Large intestine (tissue), 3 donors: ENCODE measurements at regions not wholly inside any gene's neighbourhood (a gene's known extent, or its start where the extent isn't known, plus 50 kb on each side); places are given as distances from the start of the nearest gene placed in this dataset.
A peak's percentile ranks its signal among the peaks of the same experiment; 100 is the strongest.

Source experiments
- DNase-seq, 2 donors: peaks; one replicate each; pipeline versions ENCODE4 v3.0.0 to v3.0.0-alpha.2; 2013
- H3K27ac ChIP-seq: one replicate; pipeline ENCODE4 v1.5.1; 2013; ENCODE audit warnings: low read length
- H3K27me3 ChIP-seq: 2 replicates; pipeline ENCODE4 v1.6.1; 2013; ENCODE audit warnings: low read length; ENCODE audit not compliant: control insufficient read depth, insufficient read depth
- H3K36me3 ChIP-seq: 2 replicates; pipeline ENCODE4 v1.6.1; 2013; ENCODE audit warnings: low read length; ENCODE audit not compliant: control insufficient read depth, insufficient read depth
- H3K4me1 ChIP-seq: one replicate; pipeline ENCODE4 v1.6.1; 2013; ENCODE audit warnings: low read length; ENCODE audit not compliant: control insufficient read depth, insufficient read depth
- H3K4me3 ChIP-seq: one replicate; pipeline ENCODE4 v1.5.1; 2013; ENCODE audit warnings: low read length
- H3K9me3 ChIP-seq: one replicate; pipeline ENCODE4 v1.6.1; 2013; ENCODE audit warnings: mild to moderate bottlenecking, low read depth, low read length, moderate library complexity; ENCODE audit not compliant: control insufficient read depth
- WGBS: methylation state at CpG from one replicate; pipeline ENCODE4 v1.1.5; 2013; ENCODE audit warnings: low lambda C conversion rate; ENCODE audit not compliant: insufficient coverage; 5-methylcytosine and 5-hydroxymethylcytosine counted together

DNA sequence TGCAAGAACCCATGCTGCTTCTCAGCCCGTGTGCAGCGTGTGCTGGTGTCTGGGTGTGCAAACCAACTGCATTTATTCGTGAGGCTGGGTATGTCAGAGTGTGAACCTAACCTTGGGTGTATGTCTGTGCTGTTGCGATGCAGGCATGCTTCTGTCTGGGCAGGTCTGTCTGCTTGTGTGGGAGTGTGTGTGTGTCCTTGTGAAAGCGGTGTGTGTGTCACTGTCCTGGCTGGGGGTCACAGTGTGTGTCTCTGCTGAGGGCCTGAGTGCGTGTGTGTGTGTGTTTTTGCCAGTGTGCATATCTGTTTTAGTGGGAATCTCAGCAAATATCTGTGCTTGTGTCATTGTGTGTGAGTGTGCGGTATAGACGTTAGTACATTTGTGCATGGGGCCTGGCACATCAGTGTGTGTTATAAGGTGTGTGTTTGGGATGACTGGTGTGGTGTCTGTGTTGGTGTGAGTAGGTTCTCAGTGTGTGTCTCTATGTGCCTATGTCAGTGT lies 121.8 kb downstream of the CYLD start:
- Histone ChIP-seq H3K36me3 (no peaks in the 10 kb centered on the region), H3K4me1 (peaks cover 11% of the 10 kb centered on the region), H3K9me3 (no peaks in the 10 kb centered on the region), H3K27ac (no peak overlapping the region), H3K27me3 (no peaks in the 10 kb centered on the region), H3K4me3 (no peak overlapping the region)
- no peak for DNase-seq
- WGBS: no CpG with 5 or more reads among the region's 8 CpGs

DNA sequence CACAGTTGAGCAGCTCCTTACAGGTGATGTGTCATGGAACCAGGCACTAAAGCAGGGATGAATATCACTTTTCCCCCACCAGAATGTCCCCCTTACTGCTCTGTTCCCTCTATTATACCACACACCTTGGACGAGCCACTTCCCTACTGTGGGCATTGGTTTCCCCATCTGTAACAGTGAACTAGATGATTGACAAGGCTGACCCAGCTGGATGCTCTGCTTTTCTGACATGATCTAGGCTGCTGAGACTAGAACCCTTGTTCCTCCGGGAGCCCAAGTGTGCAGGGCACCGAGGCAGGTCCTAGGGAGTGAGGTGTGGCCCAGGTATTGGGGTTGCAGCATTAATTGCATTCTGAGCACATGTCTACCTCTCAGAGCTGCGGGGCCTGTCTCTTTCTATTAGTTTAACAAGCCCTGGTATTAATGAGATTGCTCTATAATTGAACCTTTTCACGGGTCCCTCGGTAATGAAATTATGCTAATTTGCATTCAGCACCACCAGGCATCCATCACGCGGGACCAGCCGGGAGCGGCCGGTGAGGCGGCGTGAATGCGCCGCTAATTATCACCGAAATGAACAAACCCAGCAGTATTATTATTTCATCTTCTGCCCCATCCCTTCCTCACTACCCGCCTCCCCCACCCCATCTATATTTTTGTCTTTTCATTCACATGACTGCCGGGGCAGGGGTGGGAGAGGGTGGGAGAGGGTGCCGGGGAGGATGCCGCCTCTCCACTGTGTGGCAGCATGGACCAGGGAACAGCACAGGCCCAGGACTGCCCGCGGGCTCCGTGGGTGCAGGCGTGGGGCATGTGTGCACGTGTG lies 121.1 kb downstream of the CYLD start:
- no CpG with 5 or more reads among the region's 25 CpGs for WGBS
- peaks cover 11% of the 10 kb centered on the region for H3K4me1 ChIP-seq
- no peaks in the 10 kb centered on the region for H3K9me3 ChIP-seq
- H3K36me3 ChIP-seq: no peaks in the 10 kb centered on the region
- no peak overlapping the region for H3K27ac ChIP-seq
- no peak overlapping the region for H3K4me3 ChIP-seq
- no peaks in the 10 kb centered on the region for H3K27me3 ChIP-seq
- no peak for DNase-seq

DNA sequence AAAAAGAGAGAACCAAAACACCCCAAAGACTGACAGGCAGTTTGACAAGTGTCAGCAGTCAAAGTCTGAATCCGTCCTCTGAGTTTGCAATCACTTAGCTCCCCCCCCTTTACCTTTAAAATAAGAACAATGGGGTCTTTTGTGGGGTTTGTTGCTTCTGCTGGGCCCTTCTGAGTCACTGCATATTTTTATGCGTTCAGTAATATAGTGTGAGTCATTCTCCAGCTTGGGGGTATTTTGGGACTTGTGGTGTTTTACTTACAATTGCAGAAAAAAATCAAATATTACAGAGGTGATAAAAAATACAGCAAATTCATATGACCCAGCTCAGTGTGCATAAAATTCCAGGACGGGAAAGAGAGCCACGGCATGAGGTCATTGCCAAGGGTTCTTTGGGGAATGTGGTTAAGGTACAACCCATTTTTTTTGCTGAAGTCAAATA lies 120.1 kb downstream of the CYLD start:
- Histone ChIP-seq H3K27ac (no peak overlapping the region), H3K27me3 (no peaks in the 10 kb centered on the region), H3K4me3 (no peak overlapping the region), H3K4me1 (peaks cover 11% of the 10 kb centered on the region), H3K36me3 (no peaks in the 10 kb centered on the region), H3K9me3 (no peaks in the 10 kb centered on the region)
- peak in 1 of 2 donors; percentile 24 for DNase-seq
- no CpG with 5 or more reads among the region's 4 CpGs for WGBS

DNA sequence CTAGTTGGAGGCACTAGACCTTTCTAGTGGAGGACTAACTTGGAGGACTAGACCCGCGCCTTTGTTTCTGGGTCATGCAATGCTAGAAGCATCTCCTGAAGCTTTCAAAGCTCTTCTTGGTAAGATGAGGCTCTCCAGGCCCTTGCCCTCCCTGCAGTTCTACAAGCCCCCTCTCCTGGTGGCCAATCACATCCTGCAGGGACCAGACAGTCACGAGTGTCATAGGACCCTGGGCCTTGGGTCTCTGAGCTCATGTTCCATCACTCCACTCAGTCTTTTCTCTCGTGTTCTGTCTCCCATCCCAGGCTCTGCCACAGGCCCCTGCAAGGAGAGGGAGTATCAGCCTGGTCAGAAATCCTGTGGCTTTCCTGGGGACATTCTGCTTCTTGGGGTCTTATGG lies 119.6 kb downstream of the CYLD start:
- H3K36me3 ChIP-seq: no peaks in the 10 kb centered on the region
- H3K4me1 ChIP-seq: peaks cover 11% of the 10 kb centered on the region
- H3K27me3 ChIP-seq: no peaks in the 10 kb centered on the region
- DNase-seq: no peak
- H3K27ac ChIP-seq: no peak overlapping the region
- WGBS: no CpG with 5 or more reads among the region's 4 CpGs
- no peaks in the 10 kb centered on the region for H3K9me3 ChIP-seq
- H3K4me3 ChIP-seq: no peak overlapping the region

DNA sequence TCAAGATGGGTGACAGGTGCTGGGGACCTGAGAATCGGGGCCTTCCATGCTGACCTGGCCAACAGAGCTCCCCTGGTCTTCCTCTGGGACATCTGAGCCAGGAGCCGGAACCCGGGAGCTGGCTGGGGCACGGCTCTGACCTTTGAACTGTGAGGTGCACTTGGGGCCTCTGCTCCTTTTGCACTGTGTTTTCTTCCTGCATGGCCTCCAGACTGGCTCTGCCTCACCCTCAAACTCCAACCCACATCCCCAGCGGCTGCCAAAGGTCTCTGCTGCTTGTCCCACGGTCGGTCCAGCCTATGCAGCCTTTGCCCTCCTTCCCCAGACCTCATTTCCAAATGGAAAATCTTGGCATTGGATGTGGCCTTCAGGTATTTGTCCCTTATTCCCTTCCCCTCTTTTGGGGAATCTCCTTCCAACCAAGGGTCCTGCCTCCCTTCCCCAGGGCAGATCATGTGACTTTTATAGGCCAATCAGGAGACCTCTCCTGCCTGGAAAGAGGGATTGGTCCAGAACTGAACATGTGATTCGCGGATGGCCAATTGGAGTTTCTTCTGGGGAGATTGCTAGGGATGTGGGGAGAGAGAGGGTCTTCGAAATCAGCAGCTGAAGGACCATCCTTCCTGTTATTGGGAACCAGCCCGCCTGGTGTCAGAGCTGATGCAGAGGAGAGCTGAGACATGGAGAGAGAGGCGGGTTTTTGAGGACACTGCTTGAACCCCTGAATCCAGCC lies 117.9 kb downstream of the CYLD start:
- H3K27ac ChIP-seq: peak overlapping the region; percentile 3
- peaks cover 11% of the 10 kb centered on the region for H3K4me1 ChIP-seq
- DNase-seq: peak; percentile 68 to 84

DNA sequence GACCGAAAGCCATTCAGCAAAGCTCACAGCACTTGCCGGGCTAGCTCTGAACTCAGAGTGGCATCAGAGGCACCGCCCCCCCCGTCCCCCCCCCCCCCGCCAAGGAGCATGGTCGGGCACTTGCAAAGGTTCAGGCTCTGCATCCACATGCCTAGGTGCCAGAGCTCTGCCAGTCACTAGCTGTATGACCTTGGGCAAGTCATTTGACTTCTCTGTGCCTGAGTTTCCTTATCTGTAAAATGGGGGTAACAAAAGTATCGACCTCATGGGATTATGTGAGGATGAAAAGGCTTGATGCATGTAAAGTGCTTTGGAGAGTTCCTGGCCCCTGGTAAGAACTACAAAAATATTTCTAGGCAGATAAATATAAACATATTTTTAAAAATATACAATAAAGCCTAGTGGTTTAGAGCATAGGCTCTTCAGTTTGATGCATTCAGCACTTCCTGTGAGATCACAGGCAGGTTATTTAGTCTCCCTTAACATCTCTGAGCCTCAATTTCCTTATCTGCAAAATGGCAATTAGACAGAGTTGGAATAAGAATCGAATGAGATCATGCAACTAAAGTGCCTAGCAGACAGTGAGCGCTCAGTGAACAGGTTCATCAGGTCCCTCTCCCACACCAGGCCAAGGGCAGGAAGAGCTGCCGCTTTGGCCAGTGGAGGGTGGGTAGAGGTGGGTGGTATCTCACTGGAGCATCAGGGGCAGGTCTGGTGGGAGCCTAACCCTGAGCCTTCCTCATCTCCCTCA lies 117.2 kb downstream of the CYLD start:
- Histone ChIP-seq H3K36me3 (no peaks in the 10 kb centered on the region), H3K9me3 (no peaks in the 10 kb centered on the region), H3K27ac (no peak overlapping the region), H3K4me3 (no peak overlapping the region), H3K4me1 (peaks cover 11% of the 10 kb centered on the region), H3K27me3 (no peaks in the 10 kb centered on the region)
- 100% methylated on average over 1 of the region's 10 CpGs for WGBS
- no peak for DNase-seq

More for the DNA sequence above, 117.9 kb downstream of the CYLD start:
- Histone ChIP-seq H3K9me3 (no peaks in the 10 kb centered on the region), H3K4me3 (no peak overlapping the region), H3K27me3 (no peaks in the 10 kb centered on the region), H3K36me3 (no peaks in the 10 kb centered on the region)
- WGBS: no CpG with 5 or more reads among the region's 12 CpGs

DNA sequence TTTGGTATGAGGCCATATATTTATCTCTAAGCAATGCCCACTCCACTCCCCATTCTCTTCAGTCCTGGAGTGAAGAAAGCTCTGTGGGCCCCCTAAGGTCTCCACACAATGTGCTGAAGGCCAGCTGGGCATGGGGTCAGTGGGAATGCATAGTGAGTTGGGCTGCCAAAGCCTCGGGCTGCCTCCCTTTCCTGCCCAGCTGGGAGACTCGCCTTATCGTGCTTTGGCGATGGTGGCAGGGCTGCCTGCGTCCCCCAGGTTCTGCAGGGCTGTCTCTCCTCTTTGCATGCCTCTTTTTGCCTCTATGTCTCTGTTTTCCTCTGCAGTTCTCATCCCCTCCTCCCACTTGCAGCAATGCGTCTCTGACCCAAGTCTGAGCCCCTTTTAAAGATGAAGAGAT lies 116.5 kb downstream of the CYLD start:
- H3K4me1 ChIP-seq: peaks cover 11% of the 10 kb centered on the region
- no peaks in the 10 kb centered on the region for H3K27me3 ChIP-seq
- no peaks in the 10 kb centered on the region for H3K9me3 ChIP-seq
- no peak overlapping the region for H3K4me3 ChIP-seq
- no CpG with 5 or more reads among the region's 6 CpGs for WGBS
- no peak overlapping the region for H3K27ac ChIP-seq
- H3K36me3 ChIP-seq: no peaks in the 10 kb centered on the region
- no peak for DNase-seq

DNA sequence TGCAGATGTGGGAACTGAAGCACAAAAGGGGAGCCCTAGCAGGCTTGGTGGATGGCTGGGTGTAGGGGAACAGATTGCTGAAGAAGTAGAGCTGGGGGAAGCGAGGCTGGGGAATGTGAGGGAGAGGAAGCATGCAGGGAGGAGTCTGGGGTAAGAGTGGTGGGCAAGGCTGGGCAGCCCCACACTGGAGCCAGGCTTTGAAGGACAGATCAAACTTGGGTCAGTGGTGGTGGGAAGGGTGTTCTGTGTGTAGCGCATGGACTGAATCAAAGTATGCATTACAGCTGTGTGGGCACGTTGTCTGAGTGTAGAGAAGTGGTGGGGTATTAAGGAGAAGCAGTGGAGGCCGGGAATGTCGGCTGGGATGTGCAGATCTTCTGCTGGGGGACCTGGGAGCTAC lies 116.0 kb downstream of the CYLD start:
- Histone ChIP-seq H3K4me3 (no peak overlapping the region), H3K27ac (no peak overlapping the region), H3K36me3 (no peaks in the 10 kb centered on the region), H3K27me3 (no peaks in the 10 kb centered on the region), H3K4me1 (peaks cover 11% of the 10 kb centered on the region), H3K9me3 (no peaks in the 10 kb centered on the region)
- DNase-seq: no peak
- WGBS: no CpG with 5 or more reads among the region's 5 CpGs

DNA sequence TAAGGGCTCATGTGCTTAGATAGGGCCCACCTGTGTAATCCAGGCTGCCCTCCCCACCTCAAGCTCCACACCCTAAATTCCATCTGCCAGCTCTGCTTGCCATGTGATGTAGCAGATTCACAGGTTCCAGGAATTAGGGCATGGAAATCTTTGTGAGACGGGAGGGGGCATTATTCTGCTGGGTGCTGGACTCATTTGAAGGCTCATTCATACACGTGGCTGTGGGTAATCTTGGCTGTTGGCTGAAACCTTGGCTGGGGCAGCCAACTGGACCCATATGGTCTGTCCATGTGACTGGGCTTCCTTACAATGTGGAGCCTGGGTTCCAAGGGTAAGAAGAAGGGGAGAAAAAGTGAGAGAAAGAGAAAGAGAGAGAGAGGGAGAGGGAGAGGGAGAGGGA lies 115.1 kb downstream of the CYLD start:
- 60% methylated on average over 1 of the region's 2 CpGs for WGBS
- no peaks in the 10 kb centered on the region for H3K36me3 ChIP-seq
- DNase-seq: no peak

DNA sequence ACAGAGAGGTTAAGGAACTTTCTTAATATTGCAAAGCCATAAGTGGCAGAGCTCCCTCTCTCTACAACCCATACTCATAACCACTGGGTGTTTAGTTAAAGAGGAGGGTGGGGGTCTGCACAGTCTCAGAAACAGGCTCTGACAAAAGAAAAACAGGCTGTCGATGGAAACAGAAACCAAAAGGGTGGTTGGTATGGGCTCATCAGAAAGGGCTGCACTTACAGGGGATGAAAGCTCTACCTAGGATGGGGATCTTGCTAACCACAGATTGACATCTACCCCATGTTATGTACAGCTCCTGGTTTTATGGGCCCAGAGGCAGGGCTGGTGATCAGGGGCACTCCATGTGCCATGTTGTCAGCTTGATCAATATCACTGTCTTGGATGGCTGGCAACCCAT lies 111.4 kb downstream of the CYLD start:
- Histone ChIP-seq H3K36me3 (no peaks in the 10 kb centered on the region), H3K27ac (no peak overlapping the region), H3K4me1 (no peaks in the 10 kb centered on the region), H3K9me3 (no peaks in the 10 kb centered on the region), H3K27me3 (peaks cover 3% of the 10 kb centered on the region), H3K4me3 (no peak overlapping the region)
- no CpG with 5 or more reads among the region's 1 CpG for WGBS
- DNase-seq: no peak

More for the DNA sequence above, 115.1 kb downstream of the CYLD start:
- H3K27me3 ChIP-seq: no peaks in the 10 kb centered on the region
- no peak overlapping the region for H3K27ac ChIP-seq
- peaks cover 11% of the 10 kb centered on the region for H3K4me1 ChIP-seq
- no peak overlapping the region for H3K4me3 ChIP-seq
- H3K9me3 ChIP-seq: no peaks in the 10 kb centered on the region
